Lower leg skin (tissue), 3 donors: ENCODE measurements at regions not wholly inside any gene's neighbourhood (a gene's known extent, or its start where the extent isn't known, plus 50 kb on each side); places are given as distances from the start of the nearest gene placed in this dataset.

Experiments
- POLR2A ChIP-seq, 2 donors: fragments of 450-650 bp; IDR thresholded peaks; one replicate each; pipeline ENCODE4 v1.6.1; 2016 to 2017; ENCODE audit warnings: antibody characterized with exemption in 2 of 2, mild to moderate bottlenecking in 1 of 2, moderate library complexity in 1 of 2
- TF ChIP-seq, protein P1 (sequence below), 3 donors: fragments of 450-650 bp; IDR thresholded peaks; one replicate each; pipeline ENCODE4 v1.5.1; 2016; ENCODE audit warnings: antibody characterized with exemption in 3 of 3, mild to moderate bottlenecking in 3 of 3, moderate library complexity in 2 of 3

DNA sequence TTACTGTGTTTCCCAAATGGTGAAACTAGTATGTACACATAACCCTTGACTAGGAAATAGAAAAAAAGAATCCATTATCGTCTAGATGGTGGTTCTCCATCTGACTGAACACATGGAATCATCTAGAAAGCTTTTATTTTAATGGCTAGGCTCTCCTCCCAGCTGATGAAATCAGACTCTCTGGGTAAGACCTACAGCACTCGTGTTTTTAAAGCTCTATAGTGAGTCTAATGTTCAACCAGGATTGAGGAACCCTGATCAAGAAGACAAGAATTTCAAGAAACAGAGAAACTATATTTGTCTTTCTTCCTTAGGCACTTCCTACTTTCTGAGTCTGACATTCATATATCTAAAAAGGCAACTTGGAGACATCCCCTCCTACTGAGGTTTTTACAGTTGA, 118.8 kb downstream of the TMCO5A start:
- TF ChIP-seq, protein P1, sequence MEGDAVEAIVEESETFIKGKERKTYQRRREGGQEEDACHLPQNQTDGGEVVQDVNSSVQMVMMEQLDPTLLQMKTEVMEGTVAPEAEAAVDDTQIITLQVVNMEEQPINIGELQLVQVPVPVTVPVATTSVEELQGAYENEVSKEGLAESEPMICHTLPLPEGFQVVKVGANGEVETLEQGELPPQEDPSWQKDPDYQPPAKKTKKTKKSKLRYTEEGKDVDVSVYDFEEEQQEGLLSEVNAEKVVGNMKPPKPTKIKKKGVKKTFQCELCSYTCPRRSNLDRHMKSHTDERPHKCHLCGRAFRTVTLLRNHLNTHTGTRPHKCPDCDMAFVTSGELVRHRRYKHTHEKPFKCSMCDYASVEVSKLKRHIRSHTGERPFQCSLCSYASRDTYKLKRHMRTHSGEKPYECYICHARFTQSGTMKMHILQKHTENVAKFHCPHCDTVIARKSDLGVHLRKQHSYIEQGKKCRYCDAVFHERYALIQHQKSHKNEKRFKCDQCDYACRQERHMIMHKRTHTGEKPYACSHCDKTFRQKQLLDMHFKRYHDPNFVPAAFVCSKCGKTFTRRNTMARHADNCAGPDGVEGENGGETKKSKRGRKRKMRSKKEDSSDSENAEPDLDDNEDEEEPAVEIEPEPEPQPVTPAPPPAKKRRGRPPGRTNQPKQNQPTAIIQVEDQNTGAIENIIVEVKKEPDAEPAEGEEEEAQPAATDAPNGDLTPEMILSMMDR (IDR thresholded peaks at IDR 0.05): no peak
- no peak for TF ChIP-seq POLR2A (IDR thresholded peaks at IDR 0.05)
